NT2/D1 (cell line): ENCODE measurements at regions not wholly inside any gene's neighbourhood (a gene's known extent, or its start where the extent isn't known, plus 50 kb on each side); places are given as distances from the start of the nearest gene placed in this dataset.

ENCODE experiments used
- DNase-seq: peaks from one replicate; pipeline ENCODE4 v3.0.0-alpha.2; 2011; ENCODE audit warnings: low read depth, low spot score
- H3K27me3 ChIP-seq: 2 replicates; pipeline ENCODE4 v1.6.0; 2011; ENCODE audit warnings: mild to moderate bottlenecking; ENCODE audit not compliant: insufficient read length, insufficient read depth
- H3K36me3 ChIP-seq: 2 replicates; pipeline ENCODE4 v1.6.1; 2011; ENCODE audit warnings: mild to moderate bottlenecking, low read length, mixed read lengths; ENCODE audit not compliant: insufficient read depth, insufficient read length
- H3K4me1 ChIP-seq: 2 replicates; pipeline ENCODE4 v1.5.1; 2011; ENCODE audit not compliant: insufficient read depth, insufficient read length
- H3K4me3 ChIP-seq: 2 replicates; pipeline ENCODE4 v1.5.1; 2011; ENCODE audit warnings: low read depth; ENCODE audit not compliant: insufficient read length
- H3K9ac ChIP-seq: 2 replicates; pipeline ENCODE4 v1.6.0; 2011; ENCODE audit warnings: low read depth; ENCODE audit not compliant: insufficient read length
- H3K9me3 ChIP-seq: 2 replicates; pipeline ENCODE4 v1.5.1; 2011; ENCODE audit warnings: mild to moderate bottlenecking, low read length; ENCODE audit not compliant: insufficient read depth
- SUZ12 ChIP-seq: IDR thresholded peaks from 2 replicates; pipeline ENCODE4 v1.6.1; 2011; ENCODE audit not compliant: insufficient read length, insufficient read depth; ENCODE audit errors: extremely low read depth
- YY1 ChIP-seq: IDR thresholded peaks from 2 replicates; pipeline ENCODE4 v1.6.1; 2011; ENCODE audit not compliant: insufficient read length, insufficient read depth
- ZNF274 ChIP-seq: IDR thresholded peaks from 2 replicates; pipeline ENCODE4 v1.6.1; 2011; ENCODE audit warnings: mild to moderate bottlenecking, low read depth, low read length

GRCh38 chr10:125485665-125486064 lies 197.3 kb downstream of the TEX36 start:
- Histone ChIP-seq H3K27me3 (no peaks in the 10 kb centered on the region), H3K9ac (no peak overlapping the region), H3K9me3 (no peaks in the 10 kb centered on the region), H3K4me3 (no peak overlapping the region), H3K4me1 (no peaks in the 10 kb centered on the region), H3K36me3 (no peaks in the 10 kb centered on the region)
- TF ChIP-seq YY1 (no peak), ZNF274 (no peak), SUZ12 (no peak)
- no peak for DNase-seq

- H3K27me3 ChIP-seq, result no peaks in the 10 kb centered on the region
- H3K4me1 ChIP-seq, result no peaks in the 10 kb centered on the region
- H3K9me3 ChIP-seq, result no peaks in the 10 kb centered on the region
- DNase-seq, result no peak
- H3K9ac ChIP-seq, result no peak overlapping the region
- no peaks in the 10 kb centered on the region for H3K36me3 ChIP-seq
- TF ChIP-seq YY1 (no peak), SUZ12 (no peak), ZNF274 (no peak)
- no peak overlapping the region for H3K4me3 ChIP-seq
These were observed 198.8 kb downstream of the TEX36 start for GRCh38 chr10:125484035-125484732.

DNA sequence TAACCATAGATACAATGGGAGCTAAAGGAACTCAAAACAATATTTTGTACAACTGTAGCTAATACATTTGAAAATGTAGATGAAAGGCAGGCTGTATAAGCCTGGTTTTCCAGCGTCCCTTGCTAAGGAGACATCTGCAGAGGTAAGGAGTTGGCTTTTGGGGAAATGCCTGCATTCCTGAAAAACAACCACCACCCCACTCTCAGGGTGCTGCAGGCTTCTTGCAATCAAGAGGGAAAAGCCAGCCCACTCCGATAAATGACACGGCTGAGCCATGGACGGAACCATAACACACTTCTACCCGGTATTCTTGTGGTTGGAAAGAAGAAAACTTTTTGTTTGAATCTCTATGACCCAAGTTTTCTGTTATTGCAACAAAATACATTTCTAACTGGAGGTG lies 200.3 kb downstream of the TEX36 start:
- Histone ChIP-seq H3K36me3 (no peaks in the 10 kb centered on the region), H3K4me1 (no peaks in the 10 kb centered on the region), H3K4me3 (no peak overlapping the region), H3K9me3 (no peaks in the 10 kb centered on the region), H3K9ac (no peak overlapping the region), H3K27me3 (no peaks in the 10 kb centered on the region)
- TF ChIP-seq YY1 (no peak), ZNF274 (no peak), SUZ12 (no peak)
- DNase-seq, result peak; percentile 9

- Histone ChIP-seq H3K4me1 (no peaks in the 10 kb centered on the region), H3K9me3 (no peaks in the 10 kb centered on the region), H3K4me3 (no peak overlapping the region), H3K27me3 (no peaks in the 10 kb centered on the region), H3K36me3 (no peaks in the 10 kb centered on the region), H3K9ac (no peak overlapping the region)
- DNase-seq, result no peak
- TF ChIP-seq YY1, result no peak
- no peak for TF ChIP-seq SUZ12
- no peak for TF ChIP-seq ZNF274
These were observed 200.9 kb downstream of the TEX36 start for GRCh38 chr10:125482108-125482507.

GRCh38 chr10:125479059-125479458 lies 203.9 kb downstream of the TEX36 start:
- DNase-seq, result no peak
- no peak for TF ChIP-seq SUZ12
- no peak for TF ChIP-seq ZNF274
- Histone ChIP-seq H3K27me3 (no peaks in the 10 kb centered on the region), H3K4me1 (no peaks in the 10 kb centered on the region), H3K4me3 (no peak overlapping the region), H3K36me3 (no peaks in the 10 kb centered on the region), H3K9ac (no peak overlapping the region), H3K9me3 (no peaks in the 10 kb centered on the region)

DNA sequence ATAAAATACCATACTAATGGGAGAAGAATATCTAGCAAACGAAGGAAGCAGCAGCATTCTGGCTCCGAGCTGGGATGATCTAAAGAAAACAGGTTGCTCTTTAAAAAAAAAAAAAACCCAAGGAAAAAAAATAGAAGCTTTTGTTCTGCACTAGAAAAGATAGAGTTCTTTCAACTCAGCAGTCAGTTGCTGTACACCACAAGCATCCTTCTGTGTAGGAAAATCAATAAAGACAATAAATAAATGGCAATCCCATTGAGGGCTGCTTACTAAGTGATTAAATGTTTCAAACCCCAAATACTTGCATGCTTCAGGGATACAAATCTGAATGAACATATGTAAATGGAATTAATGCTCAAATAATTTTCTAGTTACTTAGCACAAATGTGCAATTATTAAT lies 207.1 kb downstream of the TEX36 start:
- no peak for DNase-seq
- H3K4me1 ChIP-seq, result no peaks in the 10 kb centered on the region
- H3K4me3 ChIP-seq, result no peak overlapping the region
- H3K36me3 ChIP-seq, result no peaks in the 10 kb centered on the region
- H3K9me3 ChIP-seq, result no peaks in the 10 kb centered on the region
- no peak for TF ChIP-seq ZNF274
- no peak for TF ChIP-seq SUZ12
- no peak for TF ChIP-seq YY1
- no peak overlapping the region for H3K9ac ChIP-seq
- H3K27me3 ChIP-seq, result no peaks in the 10 kb centered on the region

DNA sequence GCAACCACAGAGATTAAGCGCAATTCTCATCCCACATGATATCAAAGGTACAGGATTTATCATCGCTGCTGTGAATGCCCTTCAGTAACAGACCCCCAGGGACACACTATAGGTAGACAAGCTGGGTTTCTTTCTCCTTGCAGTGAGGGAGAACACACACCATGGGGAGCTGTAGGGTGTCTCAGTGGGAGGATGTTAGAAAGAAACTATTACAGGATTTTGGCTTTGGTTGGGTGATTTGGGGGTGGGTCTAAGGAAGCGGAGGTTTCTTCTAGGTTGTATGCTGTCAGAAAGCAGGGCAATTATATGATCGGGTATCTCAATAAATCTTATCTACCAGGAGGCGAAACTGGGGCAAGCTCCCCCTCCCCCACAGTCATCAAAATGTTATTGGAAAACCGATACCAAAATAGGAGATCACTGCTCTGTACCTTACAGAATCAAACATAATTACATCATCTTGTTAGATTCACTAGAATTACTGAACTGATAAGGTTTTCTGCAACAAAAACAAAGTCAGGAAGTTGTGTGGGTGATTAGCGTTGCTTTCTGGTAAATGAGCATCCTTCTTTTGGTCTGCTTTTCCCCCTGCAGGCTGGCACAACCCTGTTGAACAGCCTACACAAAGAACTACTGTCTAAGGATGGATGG lies 209.7 kb downstream of the TEX36 start:
- H3K36me3 ChIP-seq, result no peaks in the 10 kb centered on the region
- H3K27me3 ChIP-seq, result no peaks in the 10 kb centered on the region
- H3K9me3 ChIP-seq, result no peaks in the 10 kb centered on the region
- TF ChIP-seq ZNF274 (no peak), YY1 (no peak), SUZ12 (no peak)
- no peak overlapping the region for H3K9ac ChIP-seq
- no peak for DNase-seq
- H3K4me3 ChIP-seq, result no peak overlapping the region
- H3K4me1 ChIP-seq, result no peaks in the 10 kb centered on the region
